ENCODE measurements at regions not wholly inside any gene's neighbourhood (a gene's known extent, or its start where the extent isn't known, plus 50 kb on each side); places are given as distances from the start of the nearest gene placed in this dataset.

DNA sequence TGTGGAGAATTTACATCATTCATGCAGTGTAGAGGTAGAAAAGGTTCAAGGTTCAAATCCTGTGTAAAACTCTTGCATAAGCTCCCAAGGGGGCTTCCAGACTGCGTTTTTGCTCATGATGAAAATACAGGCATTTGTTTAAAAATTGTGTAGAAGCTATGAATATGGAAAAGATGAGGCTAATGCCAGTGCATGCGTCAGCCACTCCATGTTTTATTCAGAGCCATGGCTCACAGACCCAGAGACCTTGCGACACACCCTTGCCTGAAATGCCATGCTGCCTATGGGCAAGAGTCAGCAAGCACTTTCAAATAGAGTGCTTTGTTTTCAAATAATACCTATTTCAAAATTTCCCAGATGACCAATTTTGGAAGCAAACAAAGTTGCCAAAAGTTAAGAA, 262.3 kb downstream of the TRIB2 start:
- TF ChIP-seq, protein P1, sequence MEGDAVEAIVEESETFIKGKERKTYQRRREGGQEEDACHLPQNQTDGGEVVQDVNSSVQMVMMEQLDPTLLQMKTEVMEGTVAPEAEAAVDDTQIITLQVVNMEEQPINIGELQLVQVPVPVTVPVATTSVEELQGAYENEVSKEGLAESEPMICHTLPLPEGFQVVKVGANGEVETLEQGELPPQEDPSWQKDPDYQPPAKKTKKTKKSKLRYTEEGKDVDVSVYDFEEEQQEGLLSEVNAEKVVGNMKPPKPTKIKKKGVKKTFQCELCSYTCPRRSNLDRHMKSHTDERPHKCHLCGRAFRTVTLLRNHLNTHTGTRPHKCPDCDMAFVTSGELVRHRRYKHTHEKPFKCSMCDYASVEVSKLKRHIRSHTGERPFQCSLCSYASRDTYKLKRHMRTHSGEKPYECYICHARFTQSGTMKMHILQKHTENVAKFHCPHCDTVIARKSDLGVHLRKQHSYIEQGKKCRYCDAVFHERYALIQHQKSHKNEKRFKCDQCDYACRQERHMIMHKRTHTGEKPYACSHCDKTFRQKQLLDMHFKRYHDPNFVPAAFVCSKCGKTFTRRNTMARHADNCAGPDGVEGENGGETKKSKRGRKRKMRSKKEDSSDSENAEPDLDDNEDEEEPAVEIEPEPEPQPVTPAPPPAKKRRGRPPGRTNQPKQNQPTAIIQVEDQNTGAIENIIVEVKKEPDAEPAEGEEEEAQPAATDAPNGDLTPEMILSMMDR (IDR thresholded peaks at IDR 0.05; ENCODE audit: borderline replicate concordance, extremely low read depth, low read length, poor library complexity, severe bottlenecking) = no peak
- TF ChIP-seq EZH2 (IDR thresholded peaks at IDR 0.05; ENCODE audit: borderline replicate concordance, low read depth, low read length, severe bottlenecking) = no peak
